ENCODE measurements at regions not wholly inside any gene's neighbourhood (a gene's known extent, or its start where the extent isn't known, plus 50 kb on each side); places are given as distances from the start of the nearest gene placed in this dataset.

GRCh38 chr18:54717673-54718407, 110.4 kb upstream of the RAB27B start:
- DNase-seq (ENCODE audit: low spot score): peak; percentile 44

- DNase-seq (ENCODE audit: low spot score): no peak
Observed at GRCh38 chr18:54718408-54718773, 109.9 kb upstream of the RAB27B start.

GRCh38 chr18:54720620-54721019, 107.7 kb upstream of the RAB27B start:
- no peak for DNase-seq (ENCODE audit: low spot score)

GRCh38 chr18:54726143-54726542, 102.1 kb upstream of the RAB27B start:
- no peak for DNase-seq (ENCODE audit: low spot score)

- no peak for DNase-seq (ENCODE audit: low spot score)
Observed at GRCh38 chr18:54734059-54734458, 94.2 kb upstream of the RAB27B start.

- DNase-seq (ENCODE audit: low spot score): no peak
Observed at GRCh38 chr18:54736981-54737380, 91.3 kb upstream of the RAB27B start.

- DNase-seq (ENCODE audit: low spot score): no peak
Observed at GRCh38 chr18:54737986-54738385, 90.3 kb upstream of the RAB27B start.

- no peak for DNase-seq (ENCODE audit: low spot score)
Observed at GRCh38 chr18:54739476-54739875, 88.8 kb upstream of the RAB27B start.

GRCh38 chr18:54740136-54740846, 88.0 kb upstream of the RAB27B start:
- no peak for DNase-seq (ENCODE audit: low spot score)

GRCh38 chr18:54742120-54742519, 86.2 kb upstream of the RAB27B start:
- DNase-seq (ENCODE audit: low spot score): no peak

GRCh38 chr18:54742659-54743604, 85.3 kb upstream of the RAB27B start:
- no peak for DNase-seq (ENCODE audit: low spot score)

- no peak for DNase-seq (ENCODE audit: low spot score)
Observed at GRCh38 chr18:54743605-54743995, 84.7 kb upstream of the RAB27B start.

- no peak for DNase-seq (ENCODE audit: low spot score)
Observed at GRCh38 chr18:54749291-54749690, 79.0 kb upstream of the RAB27B start.

GRCh38 chr18:54750350-54750749, 77.9 kb upstream of the RAB27B start:
- no peak for DNase-seq (ENCODE audit: low spot score)

GRCh38 chr18:54752185-54752584, 76.1 kb upstream of the RAB27B start:
- no peak for DNase-seq (ENCODE audit: low spot score)

- DNase-seq (ENCODE audit: low spot score): no peak
Observed at GRCh38 chr18:54755456-54755855, 72.8 kb upstream of the RAB27B start.

GRCh38 chr18:54762386-54762785, 65.9 kb upstream of the RAB27B start:
- DNase-seq (ENCODE audit: low spot score): no peak

GRCh38 chr18:54764786-54765185, 63.5 kb upstream of the RAB27B start:
- DNase-seq (ENCODE audit: low spot score): no peak

GRCh38 chr18:54765636-54766375, 62.5 kb upstream of the RAB27B start:
- DNase-seq (ENCODE audit: low spot score): no peak

GRCh38 chr18:54766634-54767033, 61.6 kb upstream of the RAB27B start:
- no peak for DNase-seq (ENCODE audit: low spot score)

- DNase-seq (ENCODE audit: low spot score): no peak
Observed at GRCh38 chr18:54767098-54767497, 61.2 kb upstream of the RAB27B start.
